Cerebellar nuclear complex (tissue), 1 donor: ENCODE measurements at regions not wholly inside any gene's neighbourhood (a gene's known extent, or its start where the extent isn't known, plus 50 kb on each side); places are given as distances from the start of the nearest gene placed in this dataset.

ENCODE experiments used
- DNase-seq, 2 experiments: peaks; one replicate each; lab custom pipeline; 2025; lab: John Stamatoyannopoulos, UW

GRCh38 chr6:99073223-99073622, 125.5 kb upstream of the FBXL4 start:
- no peak for DNase-seq

GRCh38 chr6:99066044-99066443, 118.3 kb upstream of the FBXL4 start:
- DNase-seq = no peak

GRCh38 chr6:99064834-99065233, 117.1 kb upstream of the FBXL4 start:
- DNase-seq = no peak

- DNase-seq = no peak
These were observed 88.9 kb upstream of the FBXL4 start for GRCh38 chr6:99036672-99037071.

- no peak for DNase-seq
These were observed 84.7 kb upstream of the FBXL4 start for GRCh38 chr6:99032396-99032795.

- DNase-seq = no peak
These were observed 84.2 kb upstream of the FBXL4 start for GRCh38 chr6:99031957-99032356.

- no peak for DNase-seq
These were observed 83.2 kb upstream of the FBXL4 start for GRCh38 chr6:99030915-99031314.

GRCh38 chr6:99026135-99026534, 78.4 kb upstream of the FBXL4 start:
- DNase-seq = no peak

GRCh38 chr6:99024089-99024488, 76.3 kb upstream of the FBXL4 start:
- no peak for DNase-seq

- no peak for DNase-seq
These were observed 74.4 kb upstream of the FBXL4 start for GRCh38 chr6:99022039-99022609.

GRCh38 chr6:99019381-99019780, 71.6 kb upstream of the FBXL4 start:
- DNase-seq = no peak

- no peak for DNase-seq
These were observed 69.4 kb upstream of the FBXL4 start for GRCh38 chr6:99017150-99017549.

GRCh38 chr6:99016355-99016754, 68.6 kb upstream of the FBXL4 start:
- DNase-seq = no peak

GRCh38 chr6:99014061-99014460, 66.3 kb upstream of the FBXL4 start:
- DNase-seq = no peak

GRCh38 chr6:99013661-99014060, 65.9 kb upstream of the FBXL4 start:
- DNase-seq = no peak

GRCh38 chr6:99013145-99013544, 65.4 kb upstream of the FBXL4 start:
- no peak for DNase-seq

GRCh38 chr6:99011151-99011550, 63.4 kb upstream of the FBXL4 start:
- DNase-seq = no peak

- DNase-seq = no peak
These were observed 55.1 kb upstream of the FBXL4 start for GRCh38 chr6:99002831-99003230.

GRCh38 chr6:98998103-98998502, 50.4 kb upstream of the FBXL4 start:
- no peak for DNase-seq
